ENCODE measurements at regions not wholly inside any gene's neighbourhood (a gene's known extent, or its start where the extent isn't known, plus 50 kb on each side); places are given as distances from the start of the nearest gene placed in this dataset.
"Not testable (repeated sequence)": the region's sequence is repeated elsewhere in the genome, so short reads cannot be mapped to it uniquely, and the experiment has no call there.

- not testable (repeated sequence) for H3K27ac Mint-ChIP-seq, H3K27me3 Mint-ChIP-seq, H3K9me3 Mint-ChIP-seq, H3K4me1 Mint-ChIP-seq, H3K4me3 Mint-ChIP-seq, H3K36me3 Mint-ChIP-seq
Measured at GRCh38 chr2:111403287-111403686, 282.6 kb downstream of the BCL2L11 start.

- not testable (repeated sequence) for H3K27ac Mint-ChIP-seq, H3K4me3 Mint-ChIP-seq, H3K9me3 Mint-ChIP-seq
Measured at GRCh38 chr2:111406616-111407015, 285.9 kb downstream of the BCL2L11 start.

GRCh38 chr2:111407632-111408194, 287.0 kb downstream of the BCL2L11 start:
- not testable (repeated sequence) for H3K27me3 Mint-ChIP-seq

More at GRCh38 chr2:111406616-111407015, 285.9 kb downstream of the BCL2L11 start:
- H3K27me3 Mint-ChIP-seq, H3K4me1 Mint-ChIP-seq, H3K36me3 Mint-ChIP-seq: not testable (repeated sequence)

GRCh38 chr2:111410868-111411406, 290.2 kb downstream of the BCL2L11 start:
- not testable (repeated sequence) for H3K36me3 Mint-ChIP-seq, H3K9me3 Mint-ChIP-seq, H3K4me1 Mint-ChIP-seq, H3K4me3 Mint-ChIP-seq, H3K27me3 Mint-ChIP-seq, H3K27ac Mint-ChIP-seq

More at GRCh38 chr2:111407632-111408194, 287.0 kb downstream of the BCL2L11 start:
- not testable (repeated sequence) for H3K4me1 Mint-ChIP-seq, H3K36me3 Mint-ChIP-seq, H3K27ac Mint-ChIP-seq, H3K9me3 Mint-ChIP-seq, H3K4me3 Mint-ChIP-seq

- H3K4me3 Mint-ChIP-seq, H3K27me3 Mint-ChIP-seq, H3K4me1 Mint-ChIP-seq, H3K9me3 Mint-ChIP-seq, H3K36me3 Mint-ChIP-seq, H3K27ac Mint-ChIP-seq: not testable (repeated sequence)
Measured at GRCh38 chr2:111411867-111412681, 291.4 kb downstream of the BCL2L11 start.

GRCh38 chr2:111412841-111413650, 292.3 kb downstream of the BCL2L11 start:
- not testable (repeated sequence) for H3K27me3 Mint-ChIP-seq, H3K36me3 Mint-ChIP-seq, H3K4me1 Mint-ChIP-seq, H3K27ac Mint-ChIP-seq, H3K9me3 Mint-ChIP-seq
- peak overlapping the region in 1 of 4 donors; percentile 23 for H3K4me3 Mint-ChIP-seq

GRCh38 chr2:111413950-111414349, 293.2 kb downstream of the BCL2L11 start:
- H3K27ac Mint-ChIP-seq, H3K27me3 Mint-ChIP-seq, H3K4me1 Mint-ChIP-seq: not testable (repeated sequence)

GRCh38 chr2:111415765-111416743, 295.3 kb downstream of the BCL2L11 start:
- not testable (repeated sequence) for H3K27me3 Mint-ChIP-seq, H3K27ac Mint-ChIP-seq, H3K9me3 Mint-ChIP-seq, H3K4me3 Mint-ChIP-seq, H3K36me3 Mint-ChIP-seq, H3K4me1 Mint-ChIP-seq

More at GRCh38 chr2:111413950-111414349, 293.2 kb downstream of the BCL2L11 start:
- H3K36me3 Mint-ChIP-seq, H3K4me3 Mint-ChIP-seq, H3K9me3 Mint-ChIP-seq: not testable (repeated sequence)

- not testable (repeated sequence) for H3K27me3 Mint-ChIP-seq, H3K4me1 Mint-ChIP-seq, H3K36me3 Mint-ChIP-seq, H3K9me3 Mint-ChIP-seq, H3K4me3 Mint-ChIP-seq, H3K27ac Mint-ChIP-seq
Measured at GRCh38 chr2:111417026-111417425, 296.3 kb downstream of the BCL2L11 start.

- H3K36me3 Mint-ChIP-seq, H3K27ac Mint-ChIP-seq, H3K27me3 Mint-ChIP-seq, H3K4me3 Mint-ChIP-seq, H3K9me3 Mint-ChIP-seq, H3K4me1 Mint-ChIP-seq: not testable (repeated sequence)
Measured at GRCh38 chr2:111418091-111418875, 297.6 kb downstream of the BCL2L11 start.

- not testable (repeated sequence) for H3K36me3 Mint-ChIP-seq, H3K9me3 Mint-ChIP-seq, H3K27me3 Mint-ChIP-seq, H3K4me1 Mint-ChIP-seq, H3K4me3 Mint-ChIP-seq, H3K27ac Mint-ChIP-seq
Measured at GRCh38 chr2:111420074-111420473, 299.4 kb downstream of the BCL2L11 start.

- H3K27me3 Mint-ChIP-seq, H3K36me3 Mint-ChIP-seq, H3K4me3 Mint-ChIP-seq, H3K4me1 Mint-ChIP-seq, H3K27ac Mint-ChIP-seq, H3K9me3 Mint-ChIP-seq: not testable (repeated sequence)
Measured at GRCh38 chr2:111420835-111421234, 300.1 kb downstream of the BCL2L11 start.

GRCh38 chr2:111421949-111422348, 301.2 kb downstream of the BCL2L11 start:
- H3K36me3 Mint-ChIP-seq, H3K9me3 Mint-ChIP-seq, H3K27ac Mint-ChIP-seq, H3K27me3 Mint-ChIP-seq, H3K4me3 Mint-ChIP-seq, H3K4me1 Mint-ChIP-seq: not testable (repeated sequence)

- not testable (repeated sequence) for H3K27ac Mint-ChIP-seq, H3K36me3 Mint-ChIP-seq, H3K9me3 Mint-ChIP-seq, H3K4me1 Mint-ChIP-seq, H3K4me3 Mint-ChIP-seq, H3K27me3 Mint-ChIP-seq
Measured at GRCh38 chr2:111422562-111422961, 301.8 kb downstream of the BCL2L11 start.

Measured in IgD-negative memory B cell (primary cell).